ENCODE measurements at regions not wholly inside any gene's neighbourhood (a gene's known extent, or its start where the extent isn't known, plus 50 kb on each side); places are given as distances from the start of the nearest gene placed in this dataset.

GRCh38 chr6:147695819-147696218 is 187.3 kb downstream of the SAMD5 start:
- Histone ChIP-seq H3K4me1 (ENCODE audit: control insufficient read depth, insufficient read depth, low read length) (0 out of 2 replicates have a peak, but pooled peaks cover 4% of the 10 kb centered on the region), H3K27ac (ENCODE audit: low read depth, low read length) (no peak overlapping the region), H3K27me3 (ENCODE audit: control insufficient read depth, insufficient read depth, low read length) (no peaks in the 10 kb centered on the region), H3K9me3 (ENCODE audit: control insufficient read depth, insufficient read depth, low read length) (no peaks in the 10 kb centered on the region), H3K36me3 (ENCODE audit: control insufficient read depth, insufficient read depth, low read length) (no peaks in the 10 kb centered on the region), H3K9ac (ENCODE audit: low read depth, low read length) (no peak overlapping the region), H3K4me3 (ENCODE audit: low read depth, low read length) (no peak overlapping the region)

GRCh38 chr6:147699140-147699539 is 190.7 kb downstream of the SAMD5 start:
- 0 out of 2 replicates have a peak, but pooled peaks cover 4% of the 10 kb centered on the region for H3K4me1 ChIP-seq (ENCODE audit: control insufficient read depth, insufficient read depth, low read length)
- no peak overlapping the region for H3K27ac ChIP-seq (ENCODE audit: low read depth, low read length)
- no peak overlapping the region for H3K4me3 ChIP-seq (ENCODE audit: low read depth, low read length)
- H3K9ac ChIP-seq (ENCODE audit: low read depth, low read length): no peak overlapping the region
- H3K9me3 ChIP-seq (ENCODE audit: control insufficient read depth, insufficient read depth, low read length): no peaks in the 10 kb centered on the region
- H3K27me3 ChIP-seq (ENCODE audit: control insufficient read depth, insufficient read depth, low read length): no peaks in the 10 kb centered on the region
- H3K36me3 ChIP-seq (ENCODE audit: control insufficient read depth, insufficient read depth, low read length): no peaks in the 10 kb centered on the region

- Histone ChIP-seq H3K27ac (ENCODE audit: low read depth, low read length) (no peak overlapping the region), H3K9me3 (ENCODE audit: control insufficient read depth, insufficient read depth, low read length) (no peaks in the 10 kb centered on the region), H3K4me1 (ENCODE audit: control insufficient read depth, insufficient read depth, low read length) (0 out of 2 replicates have a peak, but pooled peaks cover 4% of the 10 kb centered on the region), H3K36me3 (ENCODE audit: control insufficient read depth, insufficient read depth, low read length) (no peaks in the 10 kb centered on the region), H3K9ac (ENCODE audit: low read depth, low read length) (no peak overlapping the region), H3K4me3 (ENCODE audit: low read depth, low read length) (no peak overlapping the region), H3K27me3 (ENCODE audit: control insufficient read depth, insufficient read depth, low read length) (no peaks in the 10 kb centered on the region)
These were observed 191.1 kb downstream of the SAMD5 start for GRCh38 chr6:147699637-147700036.

- Histone ChIP-seq H3K36me3 (ENCODE audit: control insufficient read depth, insufficient read depth, low read length) (no peaks in the 10 kb centered on the region), H3K27ac (ENCODE audit: low read depth, low read length) (no peak overlapping the region), H3K9ac (ENCODE audit: low read depth, low read length) (no peak overlapping the region), H3K4me3 (ENCODE audit: low read depth, low read length) (no peak overlapping the region), H3K4me1 (ENCODE audit: control insufficient read depth, insufficient read depth, low read length) (0 out of 2 replicates have a peak, but pooled peaks cover 4% of the 10 kb centered on the region), H3K27me3 (ENCODE audit: control insufficient read depth, insufficient read depth, low read length) (no peaks in the 10 kb centered on the region), H3K9me3 (ENCODE audit: control insufficient read depth, insufficient read depth, low read length) (no peaks in the 10 kb centered on the region)
These were observed 192.1 kb downstream of the SAMD5 start for GRCh38 chr6:147700436-147701209.

- H3K27me3 ChIP-seq (ENCODE audit: control insufficient read depth, insufficient read depth, low read length): no peaks in the 10 kb centered on the region
- H3K36me3 ChIP-seq (ENCODE audit: control insufficient read depth, insufficient read depth, low read length): no peaks in the 10 kb centered on the region
- no peak overlapping the region for H3K27ac ChIP-seq (ENCODE audit: low read depth, low read length)
- H3K4me3 ChIP-seq (ENCODE audit: low read depth, low read length): no peak overlapping the region
- H3K9ac ChIP-seq (ENCODE audit: low read depth, low read length): no peak overlapping the region
- no peaks in the 10 kb centered on the region for H3K9me3 ChIP-seq (ENCODE audit: control insufficient read depth, insufficient read depth, low read length)
- no peaks in the 10 kb centered on the region for H3K4me1 ChIP-seq (ENCODE audit: control insufficient read depth, insufficient read depth, low read length)
These were observed 196.2 kb downstream of the SAMD5 start for GRCh38 chr6:147704691-147705090.

GRCh38 chr6:147707524-147707923 is 199.0 kb downstream of the SAMD5 start:
- Histone ChIP-seq H3K4me3 (ENCODE audit: low read depth, low read length) (no peak overlapping the region), H3K9ac (ENCODE audit: low read depth, low read length) (no peak overlapping the region), H3K27ac (ENCODE audit: low read depth, low read length) (no peak overlapping the region), H3K9me3 (ENCODE audit: control insufficient read depth, insufficient read depth, low read length) (no peaks in the 10 kb centered on the region), H3K36me3 (ENCODE audit: control insufficient read depth, insufficient read depth, low read length) (no peaks in the 10 kb centered on the region), H3K27me3 (ENCODE audit: control insufficient read depth, insufficient read depth, low read length) (no peaks in the 10 kb centered on the region), H3K4me1 (ENCODE audit: control insufficient read depth, insufficient read depth, low read length) (no peaks in the 10 kb centered on the region)

- Histone ChIP-seq H3K9me3 (ENCODE audit: control insufficient read depth, insufficient read depth, low read length) (no peaks in the 10 kb centered on the region), H3K4me1 (ENCODE audit: control insufficient read depth, insufficient read depth, low read length) (no peaks in the 10 kb centered on the region), H3K27me3 (ENCODE audit: control insufficient read depth, insufficient read depth, low read length) (no peaks in the 10 kb centered on the region), H3K4me3 (ENCODE audit: low read depth, low read length) (no peak overlapping the region), H3K36me3 (ENCODE audit: control insufficient read depth, insufficient read depth, low read length) (no peaks in the 10 kb centered on the region), H3K9ac (ENCODE audit: low read depth, low read length) (no peak overlapping the region), H3K27ac (ENCODE audit: low read depth, low read length) (no peak overlapping the region)
These were observed 199.7 kb downstream of the SAMD5 start for GRCh38 chr6:147708170-147708569.

GRCh38 chr6:147709396-147710272 is 201.1 kb downstream of the SAMD5 start:
- Histone ChIP-seq H3K36me3 (ENCODE audit: control insufficient read depth, insufficient read depth, low read length) (no peaks in the 10 kb centered on the region), H3K9ac (ENCODE audit: low read depth, low read length) (no peak overlapping the region), H3K4me1 (ENCODE audit: control insufficient read depth, insufficient read depth, low read length) (no peaks in the 10 kb centered on the region), H3K27ac (ENCODE audit: low read depth, low read length) (no peak overlapping the region), H3K4me3 (ENCODE audit: low read depth, low read length) (no peak overlapping the region), H3K27me3 (ENCODE audit: control insufficient read depth, insufficient read depth, low read length) (no peaks in the 10 kb centered on the region), H3K9me3 (ENCODE audit: control insufficient read depth, insufficient read depth, low read length) (no peaks in the 10 kb centered on the region)

GRCh38 chr6:147710890-147711289 is 202.4 kb downstream of the SAMD5 start:
- Histone ChIP-seq H3K9ac (ENCODE audit: low read depth, low read length) (no peak overlapping the region), H3K4me1 (ENCODE audit: control insufficient read depth, insufficient read depth, low read length) (no peaks in the 10 kb centered on the region), H3K9me3 (ENCODE audit: control insufficient read depth, insufficient read depth, low read length) (no peaks in the 10 kb centered on the region), H3K27ac (ENCODE audit: low read depth, low read length) (no peak overlapping the region), H3K36me3 (ENCODE audit: control insufficient read depth, insufficient read depth, low read length) (no peaks in the 10 kb centered on the region), H3K27me3 (ENCODE audit: control insufficient read depth, insufficient read depth, low read length) (no peaks in the 10 kb centered on the region), H3K4me3 (ENCODE audit: low read depth, low read length) (no peak overlapping the region)

- Histone ChIP-seq H3K27me3 (ENCODE audit: control insufficient read depth, insufficient read depth, low read length) (no peaks in the 10 kb centered on the region), H3K36me3 (ENCODE audit: control insufficient read depth, insufficient read depth, low read length) (no peaks in the 10 kb centered on the region), H3K4me1 (ENCODE audit: control insufficient read depth, insufficient read depth, low read length) (no peaks in the 10 kb centered on the region), H3K9ac (ENCODE audit: low read depth, low read length) (no peak overlapping the region), H3K27ac (ENCODE audit: low read depth, low read length) (no peak overlapping the region), H3K4me3 (ENCODE audit: low read depth, low read length) (no peak overlapping the region), H3K9me3 (ENCODE audit: control insufficient read depth, insufficient read depth, low read length) (no peaks in the 10 kb centered on the region)
These were observed 203.0 kb downstream of the SAMD5 start for GRCh38 chr6:147711476-147711875.

GRCh38 chr6:147712841-147713240 is 204.4 kb downstream of the SAMD5 start:
- Histone ChIP-seq H3K4me1 (ENCODE audit: control insufficient read depth, insufficient read depth, low read length) (no peaks in the 10 kb centered on the region), H3K9ac (ENCODE audit: low read depth, low read length) (no peak overlapping the region), H3K27ac (ENCODE audit: low read depth, low read length) (no peak overlapping the region), H3K9me3 (ENCODE audit: control insufficient read depth, insufficient read depth, low read length) (no peaks in the 10 kb centered on the region), H3K4me3 (ENCODE audit: low read depth, low read length) (no peak overlapping the region), H3K27me3 (ENCODE audit: control insufficient read depth, insufficient read depth, low read length) (no peaks in the 10 kb centered on the region), H3K36me3 (ENCODE audit: control insufficient read depth, insufficient read depth, low read length) (no peaks in the 10 kb centered on the region)
